ENCODE measurements at regions not wholly inside any gene's neighbourhood (a gene's known extent, or its start where the extent isn't known, plus 50 kb on each side); places are given as distances from the start of the nearest gene placed in this dataset.

DNA sequence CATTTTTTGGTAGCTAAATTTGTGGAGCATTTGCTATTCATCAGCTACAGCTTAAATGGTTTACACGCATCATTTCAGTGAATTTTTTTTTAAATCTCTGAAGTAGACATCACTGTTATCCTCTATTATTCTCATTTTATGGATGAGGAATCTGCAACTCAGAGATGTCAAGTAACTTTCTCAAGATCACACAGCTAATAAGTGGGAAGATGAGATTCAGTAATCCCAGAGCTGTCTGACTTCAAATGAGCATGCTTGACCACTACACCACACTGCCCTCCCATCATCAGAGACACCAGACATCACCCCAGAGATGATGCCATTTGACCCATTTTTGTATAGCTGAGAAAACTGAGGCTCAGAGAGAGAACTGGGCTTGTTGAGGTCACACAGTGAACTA lies 116.4 kb downstream of the RRAGC start:
- H3K4me1 Mint-ChIP-seq (ENCODE audit: unreplicated experiment): peaks cover 27% of the 10 kb centered on the region
- TF ChIP-seq, protein P1, sequence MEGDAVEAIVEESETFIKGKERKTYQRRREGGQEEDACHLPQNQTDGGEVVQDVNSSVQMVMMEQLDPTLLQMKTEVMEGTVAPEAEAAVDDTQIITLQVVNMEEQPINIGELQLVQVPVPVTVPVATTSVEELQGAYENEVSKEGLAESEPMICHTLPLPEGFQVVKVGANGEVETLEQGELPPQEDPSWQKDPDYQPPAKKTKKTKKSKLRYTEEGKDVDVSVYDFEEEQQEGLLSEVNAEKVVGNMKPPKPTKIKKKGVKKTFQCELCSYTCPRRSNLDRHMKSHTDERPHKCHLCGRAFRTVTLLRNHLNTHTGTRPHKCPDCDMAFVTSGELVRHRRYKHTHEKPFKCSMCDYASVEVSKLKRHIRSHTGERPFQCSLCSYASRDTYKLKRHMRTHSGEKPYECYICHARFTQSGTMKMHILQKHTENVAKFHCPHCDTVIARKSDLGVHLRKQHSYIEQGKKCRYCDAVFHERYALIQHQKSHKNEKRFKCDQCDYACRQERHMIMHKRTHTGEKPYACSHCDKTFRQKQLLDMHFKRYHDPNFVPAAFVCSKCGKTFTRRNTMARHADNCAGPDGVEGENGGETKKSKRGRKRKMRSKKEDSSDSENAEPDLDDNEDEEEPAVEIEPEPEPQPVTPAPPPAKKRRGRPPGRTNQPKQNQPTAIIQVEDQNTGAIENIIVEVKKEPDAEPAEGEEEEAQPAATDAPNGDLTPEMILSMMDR (IDR thresholded peaks at IDR 0.05): no peak
- DNase-seq (ENCODE audit: extremely low spot score, unreplicated experiment): no peak
- H3K27me3 Mint-ChIP-seq (ENCODE audit: unreplicated experiment): no peaks in the 10 kb centered on the region
- no peaks in the 10 kb centered on the region for H3K36me3 Mint-ChIP-seq (ENCODE audit: unreplicated experiment)
- no peak overlapping the region for H3K27ac Mint-ChIP-seq (ENCODE audit: unreplicated experiment)
- no peaks in the 10 kb centered on the region for H3K9me3 Mint-ChIP-seq (ENCODE audit: unreplicated experiment)
- no peak overlapping the region for H3K4me3 Mint-ChIP-seq (ENCODE audit: unreplicated experiment)

DNA sequence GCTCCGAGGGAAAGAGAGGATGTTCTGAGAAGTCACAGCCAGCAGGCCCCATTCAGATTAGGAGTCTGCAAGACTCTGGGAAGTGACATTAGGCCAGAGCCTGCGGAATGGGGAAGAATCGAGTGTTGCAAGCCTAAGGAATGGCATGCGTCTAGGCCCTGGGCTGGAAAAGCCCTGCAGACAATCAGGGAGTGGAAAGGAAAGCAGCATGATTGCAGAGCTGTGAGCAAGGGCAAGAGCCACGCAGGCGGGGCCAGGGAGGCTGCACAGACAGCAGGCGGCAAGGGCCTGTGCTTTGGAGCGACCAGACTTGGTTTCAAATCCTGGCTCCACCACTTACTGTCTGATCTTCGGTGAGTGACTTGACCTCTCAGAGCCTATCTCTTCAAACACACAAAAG lies 118.2 kb downstream of the RRAGC start:
- Mint-ChIP-seq H3K27me3 (ENCODE audit: unreplicated experiment) (no peaks in the 10 kb centered on the region), H3K4me1 (ENCODE audit: unreplicated experiment) (peaks cover 20% of the 10 kb centered on the region), H3K27ac (ENCODE audit: unreplicated experiment) (peak overlapping the region; percentile 5)

DNA sequence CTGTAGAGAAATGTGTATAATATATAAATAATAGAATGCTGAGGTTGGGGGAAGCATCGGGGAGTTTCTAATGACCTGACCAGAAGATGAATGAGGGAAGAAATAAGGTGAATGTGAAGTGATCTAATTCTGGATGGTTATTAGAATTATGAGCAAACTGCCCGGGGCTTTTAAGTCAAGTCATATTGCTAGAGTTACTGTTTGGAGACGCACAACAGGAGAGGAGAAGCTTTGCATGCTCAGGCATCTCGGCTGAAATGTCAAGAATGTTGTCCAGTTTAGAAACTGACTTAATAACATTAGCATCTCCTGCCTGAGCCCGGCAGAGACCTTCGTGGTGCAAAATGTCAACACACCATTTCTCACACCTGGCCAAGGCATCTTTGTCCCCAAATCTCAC lies 119.1 kb downstream of the RRAGC start:
- no peaks in the 10 kb centered on the region for H3K27me3 Mint-ChIP-seq (ENCODE audit: unreplicated experiment)
- H3K4me3 Mint-ChIP-seq (ENCODE audit: unreplicated experiment): no peak overlapping the region
- H3K4me1 Mint-ChIP-seq (ENCODE audit: unreplicated experiment): peaks cover 22% of the 10 kb centered on the region
- peak overlapping the region; percentile 5 for H3K27ac Mint-ChIP-seq (ENCODE audit: unreplicated experiment)
- no peaks in the 10 kb centered on the region for H3K36me3 Mint-ChIP-seq (ENCODE audit: unreplicated experiment)
- TF ChIP-seq, protein P1 (IDR thresholded peaks at IDR 0.05): no peak
- DNase-seq (ENCODE audit: extremely low spot score, unreplicated experiment): no peak
- H3K9me3 Mint-ChIP-seq (ENCODE audit: unreplicated experiment): no peaks in the 10 kb centered on the region

More for the DNA sequence above, 118.2 kb downstream of the RRAGC start:
- Mint-ChIP-seq H3K36me3 (ENCODE audit: unreplicated experiment) (no peaks in the 10 kb centered on the region), H3K4me3 (ENCODE audit: unreplicated experiment) (no peak overlapping the region), H3K9me3 (ENCODE audit: unreplicated experiment) (no peaks in the 10 kb centered on the region)
- TF ChIP-seq, protein P1 (IDR thresholded peaks at IDR 0.05): no peak
- no peak for DNase-seq (ENCODE audit: extremely low spot score, unreplicated experiment)

DNA sequence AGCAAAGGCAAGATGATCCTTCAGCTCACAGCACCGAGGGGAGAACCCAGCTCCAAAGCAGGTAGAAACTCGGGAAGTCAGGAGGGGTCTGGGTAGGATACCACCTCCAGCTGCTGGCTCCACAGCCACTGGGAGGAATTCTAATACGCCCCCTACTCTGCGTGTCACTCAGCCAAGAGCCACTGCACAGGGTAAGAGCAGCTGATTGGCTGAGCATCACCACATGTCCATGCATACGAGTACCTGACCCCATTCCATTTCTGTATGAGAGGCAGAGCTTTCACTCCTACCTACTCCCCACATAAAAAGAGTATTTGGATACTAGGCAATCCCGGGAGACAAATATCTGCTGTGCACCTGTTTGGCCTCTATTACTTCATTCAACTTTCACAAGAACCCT lies 121.4 kb downstream of the RRAGC start:
- TF ChIP-seq, protein P1 (IDR thresholded peaks at IDR 0.05): no peak
- Mint-ChIP-seq H3K27me3 (ENCODE audit: unreplicated experiment) (no peaks in the 10 kb centered on the region), H3K36me3 (ENCODE audit: unreplicated experiment) (no peaks in the 10 kb centered on the region), H3K9me3 (ENCODE audit: unreplicated experiment) (no peaks in the 10 kb centered on the region), H3K4me1 (ENCODE audit: unreplicated experiment) (peaks cover 35% of the 10 kb centered on the region), H3K27ac (ENCODE audit: unreplicated experiment) (no peak overlapping the region), H3K4me3 (ENCODE audit: unreplicated experiment) (no peak overlapping the region)
- no peak for DNase-seq (ENCODE audit: extremely low spot score, unreplicated experiment)

DNA sequence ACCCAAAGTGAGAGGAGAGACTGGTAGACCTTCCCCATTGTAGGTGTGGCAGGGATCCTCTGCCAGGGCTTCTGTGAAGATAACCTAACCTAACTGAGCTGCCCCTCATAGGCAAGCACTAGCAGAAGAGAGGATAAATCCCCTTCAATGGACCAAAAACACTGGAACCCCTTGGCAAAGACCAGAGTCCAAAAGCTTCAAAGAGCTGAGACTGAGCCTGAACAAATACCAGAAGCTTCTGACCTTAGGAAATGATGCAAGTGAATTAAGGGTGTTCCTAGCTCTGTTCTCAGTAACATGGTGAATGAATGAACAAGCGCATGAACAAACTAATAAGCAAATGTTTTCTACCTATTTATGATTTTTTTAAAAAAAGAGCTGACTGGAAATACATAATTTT lies 123.2 kb downstream of the RRAGC start:
- H3K27me3 Mint-ChIP-seq (ENCODE audit: unreplicated experiment): no peaks in the 10 kb centered on the region
- H3K4me3 Mint-ChIP-seq (ENCODE audit: unreplicated experiment): no peak overlapping the region
- TF ChIP-seq, protein P1 (IDR thresholded peaks at IDR 0.05): no peak
- peak overlapping the region; percentile 59 for H3K27ac Mint-ChIP-seq (ENCODE audit: unreplicated experiment)
- no peak for DNase-seq (ENCODE audit: extremely low spot score, unreplicated experiment)
- H3K9me3 Mint-ChIP-seq (ENCODE audit: unreplicated experiment): no peaks in the 10 kb centered on the region
- H3K4me1 Mint-ChIP-seq (ENCODE audit: unreplicated experiment): peaks cover 41% of the 10 kb centered on the region
- no peaks in the 10 kb centered on the region for H3K36me3 Mint-ChIP-seq (ENCODE audit: unreplicated experiment)

All from osteocyte (in vitro differentiated cells).